Mammary epithelial cell (primary cell): ENCODE measurements at regions not wholly inside any gene's neighbourhood (a gene's known extent, or its start where the extent isn't known, plus 50 kb on each side); places are given as distances from the start of the nearest gene placed in this dataset.

Experiments
- CTCF ChIP-seq, 2 donors: IDR thresholded peaks in 1 of 2; conservative IDR thresholded peaks in 1 of 2; 2 replicates each; pipeline ENCODE4 v1.5.1; 2011 to 2012; ENCODE audit warnings: inconsistent platforms in 2 of 2, low read length in 2 of 2, mild to moderate bottlenecking in 2 of 2, control low read depth in 1 of 2, low read depth in 1 of 2; ENCODE audit not compliant: insufficient read depth in 1 of 2; ENCODE audit errors: extremely low read depth in 1 of 2
- EZH2 ChIP-seq: IDR thresholded peaks from 2 replicates; pipeline ENCODE4 v1.6.1; 2012; ENCODE audit warnings: low read length, inconsistent platforms, borderline replicate concordance

GRCh38 chr7:48734695-48735406 is 189.5 kb upstream of the CDC14C start:
- no peak for TF ChIP-seq CTCF (conservative IDR thresholded peaks at IDR 0.05 in 1 of 2, IDR thresholded peaks at IDR 0.05 in 1 of 2; ENCODE audit: extremely low read depth in 1 of 2, insufficient read depth in 1 of 2, low read depth in 1 of 2, low read length in 2 of 2)
- TF ChIP-seq EZH2 = no peak
